HuH-7.5 (cell line): ENCODE measurements at regions not wholly inside any gene's neighbourhood (a gene's known extent, or its start where the extent isn't known, plus 50 kb on each side); places are given as distances from the start of the nearest gene placed in this dataset.

Source experiments
- DNase-seq: peaks from one replicate; pipeline ENCODE4 v3.0.0; 2011; ENCODE audit warnings: low spot score

DNA sequence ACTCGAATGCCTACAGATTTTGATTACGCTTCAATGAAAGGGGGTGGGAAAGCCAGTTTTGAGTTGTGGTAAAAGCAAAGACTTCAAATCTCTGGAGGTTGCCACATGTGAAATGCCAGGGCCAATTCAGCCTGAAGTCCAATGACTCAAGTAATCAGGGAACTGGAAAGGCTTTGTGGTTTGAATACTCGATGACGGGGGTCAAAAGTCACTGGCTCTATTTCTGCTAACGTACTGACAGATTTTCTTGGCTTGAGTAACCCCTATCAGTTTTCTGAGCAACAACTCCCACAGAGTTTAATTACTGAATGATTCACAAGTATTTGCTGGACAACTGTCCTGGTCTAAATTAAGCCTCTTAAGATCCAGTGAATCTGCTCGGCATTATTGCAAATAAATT lies 152.2 kb downstream of the SIPA1L2 start:
- no peak for DNase-seq

DNA sequence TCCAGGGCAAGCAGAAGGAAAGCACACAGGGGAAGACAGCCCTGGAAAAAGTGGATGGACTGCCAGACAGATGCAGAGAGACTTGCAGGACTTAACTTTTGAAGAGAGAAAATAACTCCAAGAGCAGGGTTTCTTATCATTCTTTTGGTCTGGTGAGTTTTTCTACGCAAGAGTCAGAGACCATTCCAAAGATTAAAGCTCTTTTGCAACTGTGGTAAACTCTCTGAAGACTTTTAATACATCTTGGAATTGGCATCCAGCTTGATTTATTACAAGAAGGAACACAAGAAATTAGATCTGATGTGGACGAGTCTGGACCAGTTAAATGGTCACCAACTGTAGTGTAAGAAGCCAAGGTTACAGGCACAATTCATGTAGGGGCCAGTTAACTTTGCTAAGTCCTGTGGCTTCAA lies 153.4 kb downstream of the SIPA1L2 start:
- no peak for DNase-seq

- DNase-seq: no peak
These were observed 155.1 kb downstream of the SIPA1L2 start for GRCh38 chr1:232474826-232475225.

DNA sequence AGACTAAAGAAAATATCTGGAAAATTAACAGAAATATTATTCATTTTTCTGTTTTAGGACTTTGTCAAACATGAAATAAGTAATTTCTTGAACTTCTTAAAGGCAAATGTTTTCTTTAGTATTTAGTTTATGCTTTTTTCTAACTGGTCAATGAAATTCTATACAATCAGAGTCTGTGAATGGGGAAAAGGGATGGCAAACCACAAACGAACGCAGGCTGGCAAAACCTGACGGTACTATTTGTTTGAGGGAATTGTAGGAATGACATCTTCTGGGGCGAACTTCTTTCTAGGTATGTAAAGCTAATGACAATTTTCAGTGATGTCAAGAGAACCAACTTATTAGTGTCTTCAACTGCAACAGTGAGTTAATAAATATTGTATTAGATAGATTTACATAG lies 156.0 kb downstream of the SIPA1L2 start:
- no peak for DNase-seq

GRCh38 chr1:232473324-232473723 lies 156.6 kb downstream of the SIPA1L2 start:
- no peak for DNase-seq

DNA sequence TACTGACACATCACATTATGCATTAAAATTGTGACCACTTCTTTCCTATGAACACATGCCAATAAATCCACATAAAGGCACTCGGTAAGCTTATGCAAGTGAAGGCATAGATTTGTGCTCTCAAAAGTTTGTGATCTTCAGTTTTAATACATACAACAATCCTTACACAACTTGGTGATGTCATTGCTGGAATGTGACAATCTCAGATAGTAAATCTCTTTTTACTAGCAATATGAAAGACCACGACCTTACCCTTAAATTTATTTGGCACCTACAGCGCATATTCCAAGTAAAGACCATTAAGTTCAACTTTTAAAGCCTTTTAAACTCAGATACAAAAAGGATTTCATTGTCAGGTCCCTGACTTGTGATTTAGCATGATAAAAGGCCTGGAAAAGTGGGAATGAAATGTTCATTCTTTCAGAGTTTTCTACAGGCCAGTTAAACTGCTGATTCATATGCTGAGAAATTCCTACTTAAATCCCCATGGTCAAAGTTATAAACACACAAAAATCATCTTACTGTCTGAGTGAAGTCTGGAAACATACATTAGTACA lies 157.4 kb downstream of the SIPA1L2 start:
- DNase-seq: no peak

DNA sequence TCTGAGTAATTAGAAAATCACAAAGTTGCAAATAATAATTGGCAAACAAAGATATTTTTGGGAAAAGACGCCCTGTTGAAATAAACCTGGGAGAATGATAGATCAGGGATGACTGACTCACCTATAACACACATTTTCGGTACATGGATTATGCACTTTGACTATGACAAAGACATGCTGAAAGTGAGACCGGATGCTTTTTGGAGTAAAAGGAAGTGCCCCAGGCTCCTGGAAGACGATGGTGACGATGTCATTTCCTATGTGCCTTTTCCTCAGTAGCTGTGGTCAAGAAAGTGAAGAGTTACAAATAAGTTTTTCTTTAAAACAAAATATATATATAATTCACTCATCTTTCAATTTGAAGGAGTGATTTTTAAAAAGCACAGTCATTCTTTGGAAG lies 158.7 kb downstream of the SIPA1L2 start:
- DNase-seq: no peak

DNA sequence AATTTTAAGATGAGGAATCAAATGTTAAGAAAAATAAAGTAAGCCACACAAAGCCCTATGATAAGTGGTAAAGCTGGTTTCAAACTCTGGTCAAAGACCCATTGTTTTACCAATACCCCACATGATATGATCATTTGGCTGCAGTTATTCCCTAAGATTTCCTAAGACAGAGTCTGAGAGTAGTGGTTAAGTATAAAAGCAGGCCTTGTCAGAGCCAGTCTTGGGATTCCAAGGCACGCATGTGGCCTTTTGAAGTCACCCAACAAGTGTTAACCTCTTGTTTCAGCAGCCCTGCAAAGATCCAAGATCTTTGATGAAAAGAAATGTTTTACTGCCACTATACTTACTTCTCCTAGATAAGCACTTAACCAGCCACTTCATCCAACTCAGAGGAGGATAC lies 159.2 kb downstream of the SIPA1L2 start:
- no peak for DNase-seq

DNA sequence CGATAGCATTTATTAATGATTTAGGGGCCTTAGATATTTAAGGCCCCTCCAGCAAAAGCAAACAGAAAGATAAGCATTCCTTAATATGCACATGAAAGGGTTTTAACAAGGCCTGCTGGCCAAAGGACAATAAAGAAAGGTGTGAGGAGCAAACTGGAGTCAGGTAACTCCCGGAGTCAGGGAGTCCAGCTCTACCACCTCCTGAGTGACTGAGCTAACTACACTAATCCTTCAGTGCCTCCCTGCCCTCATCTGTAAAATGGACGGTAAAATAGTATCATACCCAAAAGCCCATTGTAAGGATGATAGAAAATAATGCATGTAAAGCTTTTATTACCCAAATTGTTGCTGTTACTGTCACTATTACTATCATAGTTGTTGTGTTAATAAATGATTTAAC lies 161.7 kb downstream of the SIPA1L2 start:
- DNase-seq: no peak

DNA sequence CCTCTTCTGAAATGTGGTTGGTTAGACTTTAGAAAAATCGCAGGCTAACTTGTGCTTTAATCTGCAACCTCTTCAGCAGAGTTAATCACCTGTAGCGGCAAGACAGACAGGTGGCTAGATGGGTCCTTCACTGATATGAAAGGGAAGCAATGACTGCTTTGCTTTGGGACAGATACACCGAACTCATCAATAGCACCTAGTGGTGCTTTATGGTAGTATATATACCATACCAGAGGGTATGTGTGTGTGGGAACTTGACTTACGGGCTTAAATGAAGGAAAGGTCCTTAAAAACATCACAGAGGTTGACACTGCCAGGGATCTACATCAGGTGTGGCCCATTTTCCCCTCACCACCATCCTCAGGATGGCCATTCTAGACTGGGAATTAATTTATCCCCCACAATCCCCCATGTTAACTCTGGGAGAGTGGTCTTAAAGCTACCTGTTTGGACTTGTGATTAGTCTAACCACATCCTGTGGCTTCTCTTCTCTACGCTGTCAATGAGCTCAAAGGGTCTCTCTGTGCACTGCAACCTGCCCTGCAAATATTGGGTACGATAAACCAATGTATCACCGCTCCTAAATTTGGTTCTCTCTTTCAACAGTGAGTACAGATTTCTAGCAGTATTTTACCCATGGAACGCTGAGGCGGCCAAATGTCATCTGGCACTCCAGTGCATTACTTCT lies 162.7 kb downstream of the SIPA1L2 start:
- no peak for DNase-seq

DNA sequence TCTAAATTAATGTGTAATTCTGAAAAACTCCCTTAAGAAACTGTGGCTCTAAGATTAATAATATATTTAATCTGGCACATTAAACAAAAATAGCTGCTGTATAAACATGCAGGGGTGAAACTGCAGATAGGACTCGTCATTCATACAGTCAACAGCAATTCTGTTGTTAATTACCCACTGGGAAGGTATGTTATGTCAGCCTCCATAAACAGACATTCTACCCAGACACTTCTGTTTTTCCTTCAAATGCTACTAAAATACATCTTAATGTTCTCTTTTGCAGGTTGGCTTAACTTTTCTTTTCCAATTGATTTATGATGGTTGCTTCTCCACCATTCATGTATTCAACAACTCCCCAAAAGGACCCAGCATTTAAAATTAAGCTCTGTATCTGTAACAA lies 165.6 kb downstream of the SIPA1L2 start:
- no peak for DNase-seq

GRCh38 chr1:232463225-232463624 lies 166.7 kb downstream of the SIPA1L2 start:
- no peak for DNase-seq

DNA sequence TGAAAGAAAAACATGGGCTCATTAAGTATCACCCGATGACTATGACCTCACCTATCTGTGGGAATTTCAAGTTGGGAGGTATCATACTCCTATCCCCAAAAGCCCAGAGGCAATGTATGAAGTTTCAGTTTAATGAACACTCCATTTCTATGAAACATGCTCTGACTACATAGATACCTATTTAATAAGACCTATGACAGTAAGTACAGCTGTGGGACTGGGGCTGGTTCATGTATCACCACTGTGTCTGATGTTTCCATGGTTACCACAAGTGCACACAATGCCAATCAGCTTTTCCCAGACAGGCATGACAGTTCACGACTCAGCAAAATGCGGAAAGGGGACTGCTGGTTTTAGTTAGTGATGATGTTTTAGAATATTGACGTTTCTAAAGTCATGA lies 167.7 kb downstream of the SIPA1L2 start:
- DNase-seq: no peak

- no peak for DNase-seq
These were observed 170.1 kb downstream of the SIPA1L2 start for GRCh38 chr1:232459826-232460225.

DNA sequence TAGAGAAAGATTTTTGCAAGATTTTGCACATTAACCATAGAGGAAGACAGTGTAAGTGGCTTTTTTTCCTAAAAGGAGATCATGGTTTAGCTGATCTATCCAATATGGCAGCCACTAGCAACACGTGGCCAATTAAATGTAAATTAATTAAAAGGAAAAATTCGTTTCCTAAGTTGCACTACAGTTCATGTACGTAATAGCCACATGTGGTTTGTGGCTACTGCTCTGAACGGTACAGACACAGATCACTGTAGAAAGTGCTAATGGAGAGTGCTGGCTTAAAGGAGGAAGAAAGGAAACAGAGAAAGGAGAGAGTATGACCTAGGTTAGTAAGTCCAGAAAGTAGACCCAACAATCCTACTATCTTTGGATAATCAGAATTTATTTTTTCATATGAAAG lies 170.8 kb downstream of the SIPA1L2 start:
- no peak for DNase-seq

- no peak for DNase-seq
These were observed 172.3 kb downstream of the SIPA1L2 start for GRCh38 chr1:232457595-232457994.

DNA sequence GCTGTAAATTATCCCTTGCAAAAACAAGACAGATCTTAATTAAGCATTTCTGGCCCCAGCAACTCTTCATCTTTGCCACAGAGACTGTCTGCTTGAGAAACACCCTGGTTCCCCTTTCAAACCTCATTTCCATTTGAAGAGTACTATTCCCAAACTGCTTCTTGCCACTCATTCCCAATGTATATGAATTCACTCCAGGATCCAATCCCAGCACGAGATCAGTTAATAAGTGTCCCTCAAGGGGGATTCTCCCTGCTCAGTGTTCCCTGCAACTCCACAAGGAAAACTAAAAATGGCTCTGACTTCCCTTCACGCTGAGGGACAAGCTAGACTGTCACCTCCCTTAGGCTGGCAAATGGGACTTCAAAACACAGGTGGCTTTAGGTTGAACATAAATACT lies 173.2 kb downstream of the SIPA1L2 start:
- no peak for DNase-seq

DNA sequence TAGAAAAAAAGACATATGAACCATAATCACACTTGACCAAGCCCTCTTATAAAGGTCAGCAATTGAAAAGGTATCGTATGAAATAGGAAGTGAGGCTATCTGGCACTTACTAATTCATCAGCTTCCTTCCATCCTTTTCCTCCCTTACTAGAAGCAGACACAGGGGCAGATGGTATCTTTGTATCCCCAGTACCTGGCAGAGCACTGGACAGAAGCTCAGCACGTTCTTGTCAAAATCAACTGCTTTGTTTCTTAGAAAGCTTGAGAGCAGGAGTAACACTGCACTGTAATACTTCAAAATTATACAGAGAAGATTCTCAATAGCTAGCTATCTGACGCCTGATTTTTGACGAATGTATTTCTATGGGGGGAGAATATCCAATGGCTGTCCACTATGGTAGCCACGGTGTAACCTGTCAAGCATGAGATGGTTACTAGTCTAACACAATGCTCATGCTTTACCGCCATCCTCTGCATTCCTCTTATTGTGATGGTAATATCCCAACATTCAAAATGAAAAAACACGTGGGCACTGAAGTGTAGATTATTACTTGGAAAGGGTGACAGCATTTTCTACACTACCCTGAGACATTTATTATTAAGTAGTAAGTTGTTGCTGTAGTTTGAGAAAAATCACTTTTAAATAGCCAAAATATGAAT lies 175.6 kb downstream of the SIPA1L2 start:
- DNase-seq: no peak

GRCh38 chr1:232452736-232453440 lies 177.0 kb downstream of the SIPA1L2 start:
- DNase-seq: no peak

GRCh38 chr1:232452117-232452516 lies 177.8 kb downstream of the SIPA1L2 start:
- DNase-seq: no peak

DNA sequence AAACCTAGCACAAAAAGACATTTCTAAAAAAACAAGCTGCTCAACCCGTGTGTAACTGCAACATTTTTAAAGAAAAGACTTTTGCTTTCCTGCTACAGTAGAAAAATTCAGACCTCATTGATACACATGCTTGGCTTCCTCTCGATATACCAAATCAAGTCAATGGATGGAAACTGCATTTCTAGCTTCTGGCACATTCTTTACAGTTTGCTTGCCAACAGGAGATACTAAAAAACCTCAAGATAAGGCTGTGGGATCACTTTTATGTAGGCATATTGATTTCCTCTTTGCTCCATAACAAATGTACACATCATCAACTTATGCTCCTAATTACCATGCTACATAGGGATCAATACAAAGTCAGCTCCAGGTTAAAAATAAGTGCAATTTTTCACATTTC lies 178.4 kb downstream of the SIPA1L2 start:
- DNase-seq: no peak

GRCh38 chr1:232450615-232451014 lies 179.3 kb downstream of the SIPA1L2 start:
- DNase-seq: no peak

DNA sequence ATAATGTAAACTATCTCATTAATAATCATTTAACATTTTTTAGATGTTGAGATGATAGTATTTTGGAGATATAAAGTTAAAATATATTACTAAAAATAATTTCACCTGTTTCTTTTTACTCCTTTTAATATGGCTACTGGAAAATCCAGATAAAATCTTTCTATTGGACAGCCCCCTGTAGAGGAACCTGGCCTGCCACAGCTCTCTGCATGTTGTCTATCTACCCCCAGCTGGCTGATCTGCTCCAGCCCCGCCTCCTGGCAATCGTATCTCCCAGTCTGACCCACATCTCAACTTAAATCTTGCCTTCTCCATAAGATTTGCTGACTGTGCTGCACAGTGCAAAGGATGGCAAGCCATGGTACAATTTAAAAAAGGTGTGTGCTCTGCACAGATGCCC lies 182.8 kb downstream of the SIPA1L2 start:
- no peak for DNase-seq
